ENCODE measurements at regions not wholly inside any gene's neighbourhood (a gene's known extent, or its start where the extent isn't known, plus 50 kb on each side); places are given as distances from the start of the nearest gene placed in this dataset.

- Histone ChIP-seq H3K9me1 (replicated peaks; ENCODE audit: control insufficient read depth, extremely low read depth, insufficient read depth, low read length) (no peaks in the 10 kb centered on the region), H3K4me2 (ENCODE audit: insufficient read depth, low read length) (no peak overlapping the region), H3K9ac (replicated peaks; ENCODE audit: extremely low read depth, insufficient read depth, low read length) (no peak overlapping the region), H3K79me2 (ENCODE audit: control insufficient read depth, insufficient read depth, low read length) (no peaks in the 10 kb centered on the region), H3K4me1 (ENCODE audit: control insufficient read depth, extremely low read depth, insufficient read depth, low read length) (peaks cover under 1% of the 10 kb centered on the region), H3K36me3 (ENCODE audit: control insufficient read depth in 2 of 2, extremely low read depth in 1 of 2, insufficient read depth in 2 of 2, low read length in 2 of 2) (no peaks in the 10 kb centered on the region), H2AFZ (ENCODE audit: low read depth, low read length) (no peak overlapping the region), H3K27me3 (ENCODE audit: control insufficient read depth in 2 of 2, insufficient read depth in 2 of 2, low read length in 2 of 2) (no peaks in the 10 kb centered on the region), H4K20me1 (replicated peaks; ENCODE audit: control insufficient read depth, extremely low read depth, insufficient read depth, low read length) (no peaks in the 10 kb centered on the region), H3K9me3 (replicated peaks; ENCODE audit: control insufficient read depth, insufficient read depth, low read length) (no peaks in the 10 kb centered on the region), H3K4me3 (replicated peaks in 1 of 3; ENCODE audit: insufficient read depth in 1 of 3, low read depth in 1 of 3, low read length in 3 of 3) (no peak overlapping the region), H3K27ac (ENCODE audit: insufficient read depth, low read depth, low read length) (no peak overlapping the region)
- TF ChIP-seq POLR2AphosphoS5 (IDR thresholded peaks at IDR 0.05; ENCODE audit: insufficient read depth, low read depth, low read length) (no peak), MYC (IDR thresholded peaks at IDR 0.05; ENCODE audit: low read depth, low read length) (no peak), FOS (IDR thresholded peaks at IDR 0.05; ENCODE audit: borderline replicate concordance, insufficient read depth, low read length) (no peak), POLR2A (IDR thresholded peaks at IDR 0.05; ENCODE audit: low read depth, low read length) (no peak)
- TF ChIP-seq, protein P1, sequence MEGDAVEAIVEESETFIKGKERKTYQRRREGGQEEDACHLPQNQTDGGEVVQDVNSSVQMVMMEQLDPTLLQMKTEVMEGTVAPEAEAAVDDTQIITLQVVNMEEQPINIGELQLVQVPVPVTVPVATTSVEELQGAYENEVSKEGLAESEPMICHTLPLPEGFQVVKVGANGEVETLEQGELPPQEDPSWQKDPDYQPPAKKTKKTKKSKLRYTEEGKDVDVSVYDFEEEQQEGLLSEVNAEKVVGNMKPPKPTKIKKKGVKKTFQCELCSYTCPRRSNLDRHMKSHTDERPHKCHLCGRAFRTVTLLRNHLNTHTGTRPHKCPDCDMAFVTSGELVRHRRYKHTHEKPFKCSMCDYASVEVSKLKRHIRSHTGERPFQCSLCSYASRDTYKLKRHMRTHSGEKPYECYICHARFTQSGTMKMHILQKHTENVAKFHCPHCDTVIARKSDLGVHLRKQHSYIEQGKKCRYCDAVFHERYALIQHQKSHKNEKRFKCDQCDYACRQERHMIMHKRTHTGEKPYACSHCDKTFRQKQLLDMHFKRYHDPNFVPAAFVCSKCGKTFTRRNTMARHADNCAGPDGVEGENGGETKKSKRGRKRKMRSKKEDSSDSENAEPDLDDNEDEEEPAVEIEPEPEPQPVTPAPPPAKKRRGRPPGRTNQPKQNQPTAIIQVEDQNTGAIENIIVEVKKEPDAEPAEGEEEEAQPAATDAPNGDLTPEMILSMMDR (IDR thresholded peaks at IDR 0.05; ENCODE audit: extremely low read depth in 1 of 2, insufficient read depth in 1 of 2, low read depth in 1 of 2, low read length in 2 of 2), result no peak
- CTCF ChIA-PET, result no interaction called here
- intact Hi-C loops (cut with micrococcal nuclease) (no loop called here), dilution Hi-C loops (cut with MboI; ENCODE audit: extremely low pct_ligation_motif_present, low sequenced_read_pairs) (no loop called here)
- FAIRE-seq (no peak), DNase-seq (ENCODE audit: low read depth, low spot score) (no peak)
- POLR2A ChIA-PET, result no interaction called here
- BruUV-seq (replicated peaks), result no TSS peak
These were observed 89.0 kb upstream of the PHYHIPL start for GRCh38 chr10:59087486-59087885.

DNA sequence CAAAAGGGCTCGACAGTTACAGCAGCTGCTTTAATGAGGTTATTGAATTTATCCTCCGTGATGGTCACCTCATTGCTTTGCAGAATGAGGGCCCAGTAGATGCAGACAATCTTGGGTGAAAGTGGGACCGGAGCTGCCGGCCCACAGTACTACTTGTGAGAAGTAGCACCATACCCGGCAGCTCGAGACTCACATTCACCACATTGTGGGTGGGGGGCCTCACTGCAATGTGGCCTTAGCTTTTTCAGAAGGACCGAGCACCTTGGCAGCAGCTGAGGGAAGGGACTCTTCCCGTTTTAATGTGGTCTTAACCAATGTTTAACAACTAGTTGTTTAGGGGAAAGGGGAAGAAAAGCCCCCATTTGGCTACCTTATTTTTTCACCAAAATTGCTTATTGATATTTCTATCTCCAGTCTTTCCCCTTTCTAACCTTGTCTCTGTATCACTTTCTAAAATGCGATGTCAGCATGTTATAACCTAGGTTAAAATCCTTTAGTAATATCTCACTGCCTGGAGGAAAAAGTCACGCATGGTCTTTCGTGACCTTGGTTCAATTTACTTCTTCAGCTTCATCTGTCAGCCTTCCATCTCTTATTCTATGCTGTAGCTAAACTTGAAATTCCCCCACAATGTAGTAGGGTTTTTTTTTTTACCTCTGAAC lies 87.4 kb upstream of the PHYHIPL start:
- FAIRE-seq (no peak), DNase-seq (ENCODE audit: low read depth, low spot score) (no peak)
- Histone ChIP-seq H3K4me2 (ENCODE audit: insufficient read depth, low read length) (no peak overlapping the region), H3K9ac (replicated peaks; ENCODE audit: extremely low read depth, insufficient read depth, low read length) (no peak overlapping the region), H4K20me1 (replicated peaks; ENCODE audit: control insufficient read depth, extremely low read depth, insufficient read depth, low read length) (no peaks in the 10 kb centered on the region), H3K9me1 (replicated peaks; ENCODE audit: control insufficient read depth, extremely low read depth, insufficient read depth, low read length) (no peaks in the 10 kb centered on the region), H3K9me3 (replicated peaks; ENCODE audit: control insufficient read depth, insufficient read depth, low read length) (no peaks in the 10 kb centered on the region), H3K27me3 (ENCODE audit: control insufficient read depth in 2 of 2, insufficient read depth in 2 of 2, low read length in 2 of 2) (no peaks in the 10 kb centered on the region), H2AFZ (ENCODE audit: low read depth, low read length) (no peak overlapping the region), H3K36me3 (ENCODE audit: control insufficient read depth in 2 of 2, extremely low read depth in 1 of 2, insufficient read depth in 2 of 2, low read length in 2 of 2) (no peaks in the 10 kb centered on the region), H3K79me2 (ENCODE audit: control insufficient read depth, insufficient read depth, low read length) (no peaks in the 10 kb centered on the region), H3K4me3 (replicated peaks in 1 of 3; ENCODE audit: insufficient read depth in 1 of 3, low read depth in 1 of 3, low read length in 3 of 3) (no peak overlapping the region), H3K4me1 (ENCODE audit: control insufficient read depth, extremely low read depth, insufficient read depth, low read length) (peaks cover 3% of the 10 kb centered on the region), H3K27ac (ENCODE audit: insufficient read depth, low read depth, low read length) (no peak overlapping the region)
- CTCF ChIA-PET, result no interaction called here
- dilution Hi-C loops (cut with MboI; ENCODE audit: extremely low pct_ligation_motif_present, low sequenced_read_pairs), result no loop called here
- intact Hi-C loops (cut with micrococcal nuclease), result no loop called here
- TF ChIP-seq, protein P2, sequence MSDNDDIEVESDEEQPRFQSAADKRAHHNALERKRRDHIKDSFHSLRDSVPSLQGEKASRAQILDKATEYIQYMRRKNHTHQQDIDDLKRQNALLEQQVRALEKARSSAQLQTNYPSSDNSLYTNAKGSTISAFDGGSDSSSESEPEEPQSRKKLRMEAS (IDR thresholded peaks at IDR 0.05; ENCODE audit: insufficient read depth, insufficient read length), result no peak
- TF ChIP-seq, protein P1 (IDR thresholded peaks at IDR 0.05; ENCODE audit: extremely low read depth in 1 of 2, insufficient read depth in 1 of 2, low read depth in 1 of 2, low read length in 2 of 2), result no peak
- TF ChIP-seq POLR2AphosphoS5 (IDR thresholded peaks at IDR 0.05; ENCODE audit: insufficient read depth, low read depth, low read length) (no peak), JUN (IDR thresholded peaks at IDR 0.05; ENCODE audit: borderline replicate concordance, insufficient read depth, insufficient read length, low read depth) (no peak), FOS (IDR thresholded peaks at IDR 0.05; ENCODE audit: borderline replicate concordance, insufficient read depth, low read length) (no peak), GATA2 (IDR thresholded peaks at IDR 0.05; ENCODE audit: insufficient read depth, insufficient read length, low read depth, low read length) (no peak), MYC (IDR thresholded peaks at IDR 0.05; ENCODE audit: low read depth, low read length) (no peak), POLR2A (IDR thresholded peaks at IDR 0.05; ENCODE audit: low read depth, low read length) (no peak), EZH2 (IDR thresholded peaks at IDR 0.05; ENCODE audit: borderline replicate concordance, low read depth, low read length, severe bottlenecking) (no peak)
- BruUV-seq (replicated peaks), result no TSS peak
- POLR2A ChIA-PET, result no interaction called here

Measured in endothelial cell of umbilical vein (primary cell).